C4-2B (cell line): ENCODE measurements at regions not wholly inside any gene's neighbourhood (a gene's known extent, or its start where the extent isn't known, plus 50 kb on each side); places are given as distances from the start of the nearest gene placed in this dataset.

ENCODE experiments used
- CTCF ChIP-seq: fragments of 450-650 bp; conservative IDR thresholded peaks from 2 replicates; pipeline ENCODE4 v1.5.1; 2017; ENCODE audit warnings: mild to moderate bottlenecking
- ZFX ChIP-seq: fragments of 450-650 bp; IDR thresholded peaks from 2 replicates; pipeline ENCODE4 v1.6.1; 2017

GRCh38 chr9:13778631-13779030 lies 499.1 kb upstream of the MPDZ start:
- TF ChIP-seq CTCF: no peak
- no peak for TF ChIP-seq ZFX
